SK-N-SH (cell line): ENCODE measurements at regions not wholly inside any gene's neighbourhood (a gene's known extent, or its start where the extent isn't known, plus 50 kb on each side); places are given as distances from the start of the nearest gene placed in this dataset.
A peak's percentile ranks its signal among the peaks of the same experiment; 100 is the strongest.

Experiments used
- CTCF ChIA-PET: fragments of 300-600, 350-600 bp; formaldehyde crosslinking; extraction: SDS; loops from one replicate; lab custom pipeline; 2021; lab: Yijun Ruan, JAX
- POLR2A ChIA-PET: fragments of 350-600 bp; sonication (Branson Sonifier 250); formaldehyde crosslinking; extraction: SDS; loops from one replicate; lab custom pipeline; 2020; ENCODE audit warnings: antibody characterized with exemption, inconsistent platforms; lab: Yijun Ruan, JAX
- DNase-seq: peaks from one replicate; pipeline ENCODE4 v3.0.0; 2012
- H2AFZ ChIP-seq: fragments of 200-600 bp; sonication (generic); 2 replicates; pipeline ENCODE4 v1.8.1; 2016; ENCODE audit warnings: antibody characterized with exemption, mild to moderate bottlenecking, low read depth
- H3F3A ChIP-seq: fragments of 200-600 bp; sonication (generic); replicated peaks from 2 replicates; pipeline ENCODE3; 2016; ENCODE audit warnings: antibody characterized with exemption, mild to moderate bottlenecking; ENCODE audit not compliant: insufficient read depth
- H3K27ac ChIP-seq, 2 experiments: fragments of 200-500 bp in 1 of 2; fragments of 200-600 bp in 1 of 2; sonication (Bioruptor generic) in 1 of 2; sonication (generic), shearing (Covaris generic) in 1 of 2; 2 replicates each; pipeline versions ENCODE4 v1.5.1 to v1.6.1; 2014 to 2016; ENCODE audit warnings: low read depth in 2 of 2, inconsistent platforms in 1 of 2, low read length in 1 of 2, mild to moderate bottlenecking in 1 of 2, mixed read lengths in 1 of 2
- H3K27me3 ChIP-seq: fragments of 200-600 bp; sonication (generic), shearing (Covaris generic); 2 replicates; pipeline ENCODE4 v1.6.1; 2016; ENCODE audit warnings: mixed run types; ENCODE audit not compliant: insufficient read depth
- H3K36me3 ChIP-seq, 2 experiments: fragments of 200-500 bp in 1 of 2; fragments of 200-600 bp in 1 of 2; sonication (Bioruptor generic) in 1 of 2; sonication (generic) in 1 of 2; replicated peaks in 1 of 2; 2 replicates each; pipeline versions ENCODE3 to v1.5.1; 2014 to 2016; ENCODE audit warnings: low read length in 1 of 2, mild to moderate bottlenecking in 1 of 2; ENCODE audit not compliant: insufficient read depth in 2 of 2, control insufficient read depth in 1 of 2
- H3K4me1 ChIP-seq, 2 experiments: fragments of 200-500 bp in 1 of 2; fragments of 200-600 bp in 1 of 2; sonication (Bioruptor generic) in 1 of 2; sonication (generic), shearing (Covaris generic) in 1 of 2; 2 replicates each; pipeline versions ENCODE4 v1.5.1 to v1.6.1; 2014 to 2016; ENCODE audit warnings: low read depth in 1 of 2, low read length in 1 of 2, mixed run types in 1 of 2; ENCODE audit not compliant: insufficient read depth in 2 of 2, control insufficient read depth in 1 of 2
- H3K4me2 ChIP-seq: fragments of 200-600 bp; sonication (generic), shearing (Covaris generic); 2 replicates; pipeline ENCODE4 v1.6.1; 2017; ENCODE audit warnings: mixed run types
- H3K4me3 ChIP-seq, 2 experiments: fragments of 200-500 bp in 1 of 2; fragments of 200-600 bp in 1 of 2; sonication (Bioruptor generic) in 1 of 2; sonication (generic), shearing (Covaris generic) in 1 of 2; 2 replicates each; pipeline versions ENCODE4 v1.5.1 to v1.8.1; 2014 to 2016; ENCODE audit warnings: low read depth in 2 of 2, inconsistent platforms in 1 of 2, low read length in 1 of 2, mild to moderate bottlenecking in 1 of 2, mixed read lengths in 1 of 2, moderate library complexity in 1 of 2
- H3K79me2 ChIP-seq: fragments of 200-600 bp; sonication (generic); 2 replicates; pipeline ENCODE4 v1.8.1; 2017; ENCODE audit warnings: mild to moderate bottlenecking; ENCODE audit not compliant: insufficient read depth
- H3K9ac ChIP-seq: fragments of 200-600 bp; sonication (generic); 2 replicates; pipeline ENCODE4 v1.6.1; 2017; ENCODE audit warnings: mixed run types
- H3K9me2 ChIP-seq: fragments of 200-600 bp; sonication (generic); 2 replicates; pipeline ENCODE4 v1.6.1; 2017; ENCODE audit warnings: mixed run types
- H3K9me3 ChIP-seq: fragments of 200-600 bp; sonication (generic); 2 replicates; pipeline ENCODE4 v1.6.1; 2017; ENCODE audit warnings: mixed run types, mild to moderate bottlenecking, moderate library complexity
- H4K20me1 ChIP-seq: fragments of 200-600 bp; sonication (generic); 2 replicates; pipeline ENCODE4 v1.6.1; 2017; ENCODE audit warnings: mild to moderate bottlenecking, mixed run types; ENCODE audit not compliant: insufficient read depth
- CHD2 ChIP-seq: fragments of 150-350 bp; IDR thresholded peaks from 2 replicates; pipeline ENCODE4 v1.6.1; 2018; ENCODE audit warnings: low read length; ENCODE audit not compliant: partially characterized antibody
- ELF1 ChIP-seq: IDR thresholded peaks from 2 replicates; pipeline ENCODE4 v1.4.0; 2012
- EP300 ChIP-seq, 2 experiments: IDR thresholded peaks; 2 replicates each; pipeline versions ENCODE4 v1.4.0 to v1.6.1; 2012; ENCODE audit warnings: borderline replicate concordance in 1 of 2, low read depth in 1 of 2, low read length in 1 of 2
- FOXM1 ChIP-seq: IDR thresholded peaks from 2 replicates; pipeline ENCODE4 v1.4.0; 2012; ENCODE audit warnings: low read depth, mild to moderate bottlenecking
- GATA2 ChIP-seq: sonication (generic); formaldehyde crosslinking; IDR thresholded peaks from 2 replicates; pipeline ENCODE4 v1.5.0; 2020; ENCODE audit warnings: mild to moderate bottlenecking, missing genetic modification reagents
- RCOR1 ChIP-seq: fragments of 150-350 bp; IDR thresholded peaks from 2 replicates; pipeline ENCODE4 v1.6.1; 2017; ENCODE audit warnings: antibody characterized with exemption, low read length
- TAF1 ChIP-seq: IDR thresholded peaks from 2 replicates; pipeline ENCODE4 v1.6.1; 2012; ENCODE audit warnings: low read depth, mild to moderate bottlenecking, low read length, moderate library complexity, borderline replicate concordance
- TCF12 ChIP-seq: IDR thresholded peaks from 2 replicates; pipeline ENCODE4 v1.4.0; 2012
- TEAD4 ChIP-seq: IDR thresholded peaks from 2 replicates; pipeline ENCODE4 v1.4.0; 2012; ENCODE audit warnings: mild to moderate bottlenecking, borderline replicate concordance; ENCODE audit not compliant: insufficient read depth
- WGBS: methylation state at CpG from one replicate; pipeline ENCODE4 v1.1.6; 2017; ENCODE audit warnings: low lambda C conversion rate; 5-methylcytosine and 5-hydroxymethylcytosine counted together
- TF ChIP-seq, protein P1 (sequence below): IDR thresholded peaks from 2 replicates; pipeline ENCODE4; 2012
- TF ChIP-seq, protein P2 (sequence below): fragments of 150-350 bp; IDR thresholded peaks from 2 replicates; pipeline ENCODE4 v1.6.1; 2017; ENCODE audit warnings: antibody characterized with exemption, low read length, low read depth, borderline replicate concordance
- TF ChIP-seq, protein P3 (sequence below): IDR thresholded peaks from 2 replicates; pipeline ENCODE4 v1.4.0; 2012; ENCODE audit warnings: low read depth, borderline replicate concordance

- WGBS = 27% methylated on average over 3 of the region's 3 CpGs
- H3K27me3 ChIP-seq = no peaks in the 10 kb centered on the region
- H3F3A ChIP-seq = no peaks in the 10 kb centered on the region
- H3K4me2 ChIP-seq = no peak overlapping the region
- no peak for DNase-seq
- no peaks in the 10 kb centered on the region for H3K36me3 ChIP-seq
- CTCF ChIA-PET = interaction anchor here (1.3 to 1.4 kb wide), 2 partner anchors 9 kb away, joined by 3 read pairs; no protein-coding TSS in a partner anchor
- H3K9me3 ChIP-seq = no peaks in the 10 kb centered on the region
- peaks cover 0 to 9% of the 10 kb centered on the region in 2 experiments; a peak in 2 of 4 replicates for H3K4me1 ChIP-seq
- no peaks in the 10 kb centered on the region for H4K20me1 ChIP-seq
- TF ChIP-seq, protein P1, sequence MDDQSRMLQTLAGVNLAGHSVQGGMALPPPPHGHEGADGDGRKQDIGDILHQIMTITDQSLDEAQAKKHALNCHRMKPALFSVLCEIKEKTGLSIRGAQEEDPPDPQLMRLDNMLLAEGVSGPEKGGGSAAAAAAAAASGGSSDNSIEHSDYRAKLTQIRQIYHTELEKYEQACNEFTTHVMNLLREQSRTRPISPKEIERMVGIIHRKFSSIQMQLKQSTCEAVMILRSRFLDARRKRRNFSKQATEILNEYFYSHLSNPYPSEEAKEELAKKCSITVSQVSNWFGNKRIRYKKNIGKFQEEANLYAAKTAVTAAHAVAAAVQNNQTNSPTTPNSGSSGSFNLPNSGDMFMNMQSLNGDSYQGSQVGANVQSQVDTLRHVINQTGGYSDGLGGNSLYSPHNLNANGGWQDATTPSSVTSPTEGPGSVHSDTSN = no peak
- TF ChIP-seq TEAD4 = no peak
- TF ChIP-seq RCOR1 = no peak
- TF ChIP-seq, protein P2, sequence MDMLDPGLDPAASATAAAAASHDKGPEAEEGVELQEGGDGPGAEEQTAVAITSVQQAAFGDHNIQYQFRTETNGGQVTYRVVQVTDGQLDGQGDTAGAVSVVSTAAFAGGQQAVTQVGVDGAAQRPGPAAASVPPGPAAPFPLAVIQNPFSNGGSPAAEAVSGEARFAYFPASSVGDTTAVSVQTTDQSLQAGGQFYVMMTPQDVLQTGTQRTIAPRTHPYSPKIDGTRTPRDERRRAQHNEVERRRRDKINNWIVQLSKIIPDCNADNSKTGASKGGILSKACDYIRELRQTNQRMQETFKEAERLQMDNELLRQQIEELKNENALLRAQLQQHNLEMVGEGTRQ = no peak
- TF ChIP-seq TAF1 = no peak
- TF ChIP-seq FOXM1 = no peak
- TF ChIP-seq, protein P3, sequence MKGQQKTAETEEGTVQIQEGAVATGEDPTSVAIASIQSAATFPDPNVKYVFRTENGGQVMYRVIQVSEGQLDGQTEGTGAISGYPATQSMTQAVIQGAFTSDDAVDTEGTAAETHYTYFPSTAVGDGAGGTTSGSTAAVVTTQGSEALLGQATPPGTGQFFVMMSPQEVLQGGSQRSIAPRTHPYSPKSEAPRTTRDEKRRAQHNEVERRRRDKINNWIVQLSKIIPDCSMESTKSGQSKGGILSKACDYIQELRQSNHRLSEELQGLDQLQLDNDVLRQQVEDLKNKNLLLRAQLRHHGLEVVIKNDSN = no peak
- no peak for TF ChIP-seq ELF1
- TF ChIP-seq TCF12 = no peak
- TF ChIP-seq, all 33 proteins: peak for 0
- POLR2A ChIA-PET = no interaction called here
- Histone ChIP-seq H3K4me3 (no peak overlapping the region), H2AFZ (no peak overlapping the region), H3K9ac (no peak overlapping the region), H3K9me2 (0 out of 2 replicates have a peak, but pooled peaks cover 3% of the 10 kb centered on the region), H3K79me2 (no peaks in the 10 kb centered on the region), H3K27ac (no peak overlapping the region; a peak in 1 of 4 replicates)
Measured at GRCh38 chr6:92363111-92363510, 1056.2 kb downstream of the EPHA7 start.

DNA sequence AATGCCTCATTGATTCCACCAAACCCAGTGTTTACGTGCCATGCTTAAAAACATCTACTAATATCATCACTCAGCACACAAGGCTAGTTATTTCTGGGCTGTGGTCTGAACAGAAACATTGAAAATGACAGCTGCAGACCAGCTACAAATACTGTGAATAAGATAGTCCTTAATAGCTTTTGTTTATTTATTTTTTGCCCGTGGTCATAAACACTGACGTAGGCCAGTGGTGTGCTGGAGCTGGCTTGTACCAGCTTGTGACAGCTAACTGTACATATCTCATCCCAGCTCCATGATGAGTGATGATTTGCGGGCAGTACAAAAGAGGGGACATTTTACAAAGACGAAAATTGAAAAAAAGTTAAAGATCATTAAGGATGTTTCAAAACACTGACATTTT lies 1057.0 kb downstream of the EPHA7 start:
- peak; percentile 13 for TF ChIP-seq CHD2
- TF ChIP-seq, protein P1 = no peak
- peak in 1 of 2 experiments; percentile 84; a peak in 2 of 4 replicates for TF ChIP-seq EP300 (IDR thresholded peaks at IDR 0.05; ENCODE audit: borderline replicate concordance in 1 of 2, low read depth in 1 of 2, low read length in 1 of 2)
- TF ChIP-seq GATA2 = peak; percentile 33; the same call in 1 of the 2 replicates
- peak; percentile 25 for DNase-seq
- H3K27ac ChIP-seq = peak overlapping the region in 1 of 2 experiments; percentile 32; a peak in 2 of 4 replicates
- no peaks in the 10 kb centered on the region for H3K9me3 ChIP-seq
- ChIA-PET CTCF (interaction anchor here (1.3 kb wide), 1 partner anchor 9 kb away, joined by 3 read pairs; no protein-coding TSS in a partner anchor), POLR2A (no interaction called here)
- no peaks in the 10 kb centered on the region for H3K79me2 ChIP-seq
- no peaks in the 10 kb centered on the region for H3K27me3 ChIP-seq
- 18% methylated on average over 5 of the region's 5 CpGs for WGBS
- no peaks in the 10 kb centered on the region for H3K36me3 ChIP-seq
- H3K9ac ChIP-seq = no peak overlapping the region
- H3F3A ChIP-seq = no peaks in the 10 kb centered on the region
- no peak overlapping the region for H3K4me3 ChIP-seq
- H4K20me1 ChIP-seq = no peaks in the 10 kb centered on the region
- no peak overlapping the region for H3K4me2 ChIP-seq
- H3K4me1 ChIP-seq = peaks cover 0 to 9% of the 10 kb centered on the region in 2 experiments; a peak in 2 of 4 replicates
- no peak overlapping the region for H2AFZ ChIP-seq
- 0 out of 2 replicates have a peak, but pooled peaks cover 3% of the 10 kb centered on the region for H3K9me2 ChIP-seq
